Muscle of arm (tissue), 1 donor: ENCODE measurements at regions not wholly inside any gene's neighbourhood (a gene's known extent, or its start where the extent isn't known, plus 50 kb on each side); places are given as distances from the start of the nearest gene placed in this dataset.
A peak's percentile ranks its signal among the peaks of the same experiment; 100 is the strongest.
"Not testable (repeated sequence)": the region's sequence is repeated elsewhere in the genome, so short reads cannot be mapped to it uniquely, and the experiment has no call there.

Experiments
- DNase-seq: peaks from one replicate; pipeline ENCODE4 v3.0.0-alpha.2; 2013

DNA sequence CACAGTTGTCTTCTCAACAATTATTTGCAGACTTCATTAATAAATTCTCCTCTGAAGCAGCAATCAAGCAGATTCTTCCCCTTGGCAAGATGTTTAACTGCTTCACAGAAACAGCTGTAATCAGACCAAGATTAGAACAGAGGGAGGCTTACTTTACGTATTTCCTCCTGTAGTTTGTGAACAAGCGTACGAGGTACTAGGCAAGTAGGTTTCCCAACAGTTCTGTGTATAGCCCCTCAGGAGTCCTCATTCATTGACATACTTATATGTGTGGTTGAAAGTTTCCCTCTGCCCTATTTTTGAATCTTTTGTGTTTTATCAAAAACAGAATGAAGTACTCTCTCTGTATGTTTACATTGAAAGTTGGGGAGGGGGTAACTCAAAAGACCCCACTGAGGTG, 128.0 kb downstream of the SPATA31D1 start:
- no peak for DNase-seq

DNA sequence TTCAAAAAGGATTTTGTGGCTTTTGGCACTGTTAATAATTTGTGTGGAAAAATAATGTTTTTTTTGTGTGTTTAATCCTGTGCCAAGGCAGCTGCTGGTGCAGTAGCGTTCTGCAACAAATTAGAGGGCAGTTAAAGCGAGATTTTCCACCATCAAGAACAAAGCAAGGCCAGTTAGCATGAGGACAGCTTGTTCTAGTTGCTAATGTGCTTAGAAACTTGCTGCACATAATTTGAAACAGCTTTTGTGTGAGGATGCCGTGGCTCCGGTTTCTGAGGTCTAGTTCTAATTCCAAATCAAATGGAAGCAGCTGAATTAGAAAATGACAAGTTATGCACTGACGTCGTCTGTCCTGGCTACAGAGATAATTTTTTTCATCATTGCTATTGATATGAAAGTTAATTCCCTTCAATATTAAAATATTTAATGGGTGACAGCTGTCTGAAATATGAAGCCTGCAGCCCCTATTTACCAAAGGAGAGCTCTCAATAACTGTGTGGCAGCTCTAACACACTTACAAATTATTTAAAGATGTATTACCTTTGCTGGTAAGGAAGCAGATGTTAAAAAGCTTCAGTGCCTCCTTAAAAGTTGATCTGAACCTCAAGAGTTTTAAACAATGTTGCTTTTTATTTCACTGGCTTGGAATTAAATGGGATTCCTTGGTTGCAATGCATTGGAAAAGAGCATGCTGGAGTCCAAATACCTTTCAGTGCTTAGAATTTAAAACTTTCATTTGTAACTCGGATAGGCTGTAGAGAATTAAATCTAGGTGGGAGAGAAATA, 128.6 kb downstream of the SPATA31D1 start:
- DNase-seq = peak; percentile 75

GRCh38 chr9:82122731-82123130, 134.2 kb downstream of the SPATA31D1 start:
- DNase-seq = no peak

DNA sequence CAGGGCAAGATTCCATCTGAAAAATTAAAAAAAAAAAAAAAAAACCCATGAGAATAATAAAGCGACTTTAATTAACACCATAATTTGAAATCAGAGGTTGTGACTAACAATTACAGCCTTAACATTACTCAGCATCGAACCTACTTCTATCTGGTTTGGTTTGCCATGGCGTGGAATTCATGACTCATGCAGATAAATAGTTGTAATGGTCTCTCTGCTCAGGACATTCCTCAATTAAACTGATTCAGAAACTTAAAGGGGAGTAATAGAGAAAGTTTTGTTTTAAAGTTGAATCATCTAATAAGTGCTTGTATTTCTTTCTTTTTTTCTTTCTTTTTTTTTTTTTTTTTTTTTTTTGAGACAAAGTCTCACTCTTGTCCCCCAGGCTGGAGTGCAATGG, 135.5 kb downstream of the SPATA31D1 start:
- no peak for DNase-seq

GRCh38 chr9:82126256-82126655, 137.7 kb downstream of the SPATA31D1 start:
- no peak for DNase-seq

GRCh38 chr9:82127465-82127864, 138.9 kb downstream of the SPATA31D1 start:
- no peak for DNase-seq

DNA sequence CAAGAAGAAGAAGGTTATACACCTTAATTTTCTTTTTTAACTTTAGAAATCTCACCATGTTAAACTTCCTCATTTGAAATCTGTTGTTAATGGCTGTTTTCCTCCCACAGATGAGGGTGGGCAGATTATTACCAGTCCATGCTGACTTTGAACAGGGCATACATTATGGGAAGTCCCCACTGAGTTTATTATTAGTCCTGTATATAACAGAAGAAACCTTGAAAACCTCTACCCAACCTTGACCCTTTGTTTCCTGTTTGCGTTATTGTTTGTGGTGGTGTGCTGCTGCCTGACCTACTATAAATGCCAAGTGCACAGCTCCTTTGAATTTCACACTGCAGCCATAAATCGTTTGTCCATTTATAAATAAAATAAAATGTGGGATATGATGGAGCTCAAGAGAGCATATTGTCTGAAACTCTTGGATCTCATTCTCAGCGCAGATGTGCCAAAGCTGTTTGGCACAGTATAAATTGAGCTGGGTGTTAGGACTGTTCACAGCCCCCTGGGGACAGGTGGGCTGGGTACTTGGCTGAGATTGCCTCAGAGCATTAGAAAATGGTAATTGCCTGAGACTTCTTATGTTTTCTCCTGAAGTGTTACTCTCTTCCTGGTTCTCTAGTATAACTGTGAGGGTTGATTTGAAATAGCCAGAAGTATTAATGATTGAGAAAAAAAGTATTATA, 139.6 kb downstream of the SPATA31D1 start:
- peak; percentile 15 for DNase-seq

DNA sequence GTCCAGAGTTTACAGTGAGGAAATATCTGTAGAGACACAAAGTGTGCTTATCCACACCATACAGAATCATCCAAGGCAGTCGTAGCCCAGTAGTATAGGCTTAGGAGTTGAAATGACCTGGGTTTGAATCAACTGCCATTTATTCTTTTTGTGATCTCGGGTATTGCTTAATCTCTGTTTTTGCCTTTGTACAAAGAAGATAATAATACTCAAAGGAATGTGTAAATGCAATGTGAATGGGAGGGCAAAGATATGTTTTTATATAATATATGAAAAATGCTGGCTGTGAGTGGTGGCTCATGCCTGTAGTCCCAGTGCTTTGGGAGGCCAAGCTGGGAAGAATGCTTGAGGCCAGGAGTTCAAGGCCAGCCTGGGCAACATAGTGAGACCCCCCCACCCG, 141.1 kb downstream of the SPATA31D1 start:
- no peak for DNase-seq

- no peak for DNase-seq
Measured at GRCh38 chr9:82130331-82131042, 141.9 kb downstream of the SPATA31D1 start.

- no peak for DNase-seq
Measured at GRCh38 chr9:82131072-82131471, 142.5 kb downstream of the SPATA31D1 start.

- no peak for DNase-seq
Measured at GRCh38 chr9:82132024-82132423, 143.5 kb downstream of the SPATA31D1 start.

GRCh38 chr9:82134010-82134409, 145.4 kb downstream of the SPATA31D1 start:
- no peak for DNase-seq

DNA sequence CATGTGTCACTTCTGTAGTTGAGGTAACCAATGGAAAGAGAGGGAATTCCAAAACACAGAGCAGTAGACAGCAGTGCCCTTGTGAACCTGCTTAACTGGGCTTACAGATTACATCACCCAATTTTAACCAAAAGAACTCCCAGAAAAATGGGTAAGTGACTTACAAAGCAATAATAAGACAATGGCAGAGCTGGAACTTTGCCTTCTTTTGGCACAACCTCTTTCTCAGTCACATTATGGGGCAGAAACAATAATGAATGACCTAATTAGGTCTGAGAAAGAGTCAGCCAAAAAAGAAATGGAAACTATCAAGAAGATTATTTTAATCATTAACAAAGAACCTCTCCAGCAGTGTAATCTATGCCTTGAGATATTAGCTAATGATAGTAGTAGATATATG, 146.5 kb downstream of the SPATA31D1 start:
- no peak for DNase-seq

GRCh38 chr9:82138081-82138480, 149.5 kb downstream of the SPATA31D1 start:
- not testable (repeated sequence) for DNase-seq

- DNase-seq = no peak
Measured at GRCh38 chr9:82140471-82140870, 151.9 kb downstream of the SPATA31D1 start.

DNA sequence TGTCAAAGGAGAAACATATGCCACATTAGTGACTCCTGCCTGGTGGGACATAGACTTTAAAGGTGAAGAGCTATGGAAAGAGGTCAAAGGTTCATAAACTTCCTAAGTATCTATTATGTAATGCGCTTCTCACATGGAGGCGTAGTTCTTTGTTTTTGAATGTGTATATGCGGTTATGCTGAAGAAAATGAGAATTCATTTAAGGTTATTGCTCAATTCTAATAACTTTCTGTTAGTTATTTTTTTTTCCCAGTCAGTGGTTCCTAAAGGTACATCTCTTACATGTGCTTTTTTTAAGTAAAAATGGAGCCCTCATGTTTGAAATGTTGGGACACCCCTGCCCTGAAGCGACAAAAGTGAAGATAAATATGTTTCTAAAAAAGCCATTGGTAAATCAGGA, 156.2 kb downstream of the SPATA31D1 start:
- no peak for DNase-seq

DNA sequence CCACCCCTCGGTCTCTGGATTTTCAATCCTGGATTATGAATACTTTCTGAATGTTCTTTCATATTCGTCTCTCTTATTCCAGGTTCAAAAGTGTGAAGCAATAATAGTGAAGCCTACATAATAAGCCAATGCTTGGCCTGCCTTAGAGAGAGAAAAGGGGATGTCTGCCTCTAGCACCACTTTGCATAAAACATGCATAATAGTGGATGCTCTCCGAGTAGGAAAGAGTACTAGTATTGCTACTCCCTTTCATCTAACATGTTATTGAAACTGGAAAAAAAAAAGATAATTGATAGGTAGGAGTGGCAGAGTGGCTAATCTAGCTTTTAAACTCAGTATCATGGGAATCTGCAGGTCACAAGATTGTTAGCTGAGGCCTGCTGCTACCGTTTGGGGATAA, 158.1 kb downstream of the SPATA31D1 start:
- DNase-seq = no peak

- no peak for DNase-seq
Measured at GRCh38 chr9:82147798-82148425, 159.3 kb downstream of the SPATA31D1 start.

- DNase-seq = no peak
Measured at GRCh38 chr9:82148426-82148810, 159.8 kb downstream of the SPATA31D1 start.

DNA sequence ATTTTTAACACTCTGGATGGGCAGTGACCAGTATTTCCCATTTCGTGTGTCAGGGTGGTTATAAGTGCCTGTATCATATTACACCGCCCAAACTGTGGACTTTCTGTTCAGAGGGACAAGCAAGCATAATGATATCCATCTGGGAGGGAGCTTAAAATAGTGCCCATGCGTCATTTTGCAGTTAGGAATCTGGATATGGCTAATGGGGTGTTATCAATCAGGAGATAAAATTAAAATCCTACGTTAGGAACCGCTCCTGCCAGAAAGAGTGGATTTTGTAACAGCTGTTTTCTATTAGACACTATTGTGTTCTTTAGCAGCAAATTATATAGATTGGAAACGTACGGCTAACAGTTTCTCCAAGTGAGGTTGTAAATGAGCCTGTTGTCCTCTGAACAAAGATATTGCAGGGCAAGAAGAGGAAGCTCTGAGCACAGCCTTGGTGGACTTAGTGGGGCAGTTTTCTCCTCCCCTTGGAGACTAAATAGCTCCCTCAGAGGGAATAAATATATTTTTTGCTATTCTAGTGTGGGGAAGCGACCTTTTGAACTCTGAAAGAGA, 160.4 kb downstream of the SPATA31D1 start:
- DNase-seq = peak; percentile 44

DNA sequence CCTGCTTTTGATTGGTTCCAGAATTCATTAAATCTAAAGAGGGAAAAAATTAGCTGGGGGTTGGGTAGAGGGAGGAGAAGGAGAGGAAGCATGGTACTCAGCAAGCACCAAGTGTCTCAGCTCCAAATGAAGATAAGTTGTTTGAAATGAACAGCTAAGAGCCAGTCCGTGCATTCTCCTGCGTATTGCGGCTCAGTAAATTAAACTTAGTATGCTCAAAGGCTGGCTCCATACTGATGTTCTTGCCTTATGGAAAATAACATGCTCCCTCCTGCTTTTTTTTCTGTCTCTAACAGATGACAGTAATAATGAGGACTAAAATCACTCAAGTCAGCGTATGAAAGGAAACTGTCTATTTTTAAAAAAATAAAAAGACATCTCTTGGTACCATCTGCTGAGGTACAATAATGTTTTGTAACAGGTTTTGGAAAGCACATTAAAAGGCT, 161.0 kb downstream of the SPATA31D1 start:
- peak; percentile 31 for DNase-seq

- no peak for DNase-seq
Measured at GRCh38 chr9:82152181-82152580, 163.6 kb downstream of the SPATA31D1 start.
